Skeletal muscle satellite cell (primary cell): ENCODE measurements at regions not wholly inside any gene's neighbourhood (a gene's known extent, or its start where the extent isn't known, plus 50 kb on each side); places are given as distances from the start of the nearest gene placed in this dataset.
"Not testable (repeated sequence)": the region's sequence is repeated elsewhere in the genome, so short reads cannot be mapped to it uniquely, and the experiment has no call there.

Experiments
- H3K27me3 ChIP-seq: 2 replicates; pipeline ENCODE4 v1.7.0; 2013; ENCODE audit warnings: low read length; ENCODE audit not compliant: control insufficient read depth, insufficient read depth
- H3K36me3 ChIP-seq: 2 replicates; pipeline ENCODE4 v1.7.0; 2013; ENCODE audit warnings: mild to moderate bottlenecking, control low read depth, low read length; ENCODE audit not compliant: insufficient read depth
- H3K4me1 ChIP-seq: 2 replicates; pipeline ENCODE4 v1.7.0; 2013; ENCODE audit warnings: low read length; ENCODE audit not compliant: control insufficient read depth, insufficient read depth
- H3K4me2 ChIP-seq: 2 replicates; pipeline ENCODE4 v1.7.0; 2013; ENCODE audit warnings: mild to moderate bottlenecking, low read length
- H3K4me3 ChIP-seq: 2 replicates; pipeline ENCODE4 v1.7.0; 2013; ENCODE audit warnings: low read length
- H3K9ac ChIP-seq: 2 replicates; pipeline ENCODE4 v1.7.0; 2013; ENCODE audit warnings: mild to moderate bottlenecking, low read depth, low read length, moderate library complexity
- H3K9me3 ChIP-seq: replicated peaks from 2 replicates; pipeline ENCODE4 v1.7.0; 2013; ENCODE audit warnings: mild to moderate bottlenecking, control low read depth, low read length

GRCh38 chrX:136934652-136935051, 54.1 kb upstream of the RBMX start:
- H3K4me2 ChIP-seq, H3K4me1 ChIP-seq, H3K27me3 ChIP-seq, H3K9ac ChIP-seq, H3K36me3 ChIP-seq, H3K4me3 ChIP-seq, H3K9me3 ChIP-seq: not testable (repeated sequence)

- Histone ChIP-seq H3K9me3 (no peaks in the 10 kb centered on the region), H3K4me2 (no peak overlapping the region), H3K9ac (no peak overlapping the region), H3K36me3 (no peaks in the 10 kb centered on the region), H3K4me1 (no peaks in the 10 kb centered on the region), H3K4me3 (no peak overlapping the region), H3K27me3 (no peaks in the 10 kb centered on the region)
These were observed 53.2 kb upstream of the RBMX start for GRCh38 chrX:136933611-136934145.

DNA sequence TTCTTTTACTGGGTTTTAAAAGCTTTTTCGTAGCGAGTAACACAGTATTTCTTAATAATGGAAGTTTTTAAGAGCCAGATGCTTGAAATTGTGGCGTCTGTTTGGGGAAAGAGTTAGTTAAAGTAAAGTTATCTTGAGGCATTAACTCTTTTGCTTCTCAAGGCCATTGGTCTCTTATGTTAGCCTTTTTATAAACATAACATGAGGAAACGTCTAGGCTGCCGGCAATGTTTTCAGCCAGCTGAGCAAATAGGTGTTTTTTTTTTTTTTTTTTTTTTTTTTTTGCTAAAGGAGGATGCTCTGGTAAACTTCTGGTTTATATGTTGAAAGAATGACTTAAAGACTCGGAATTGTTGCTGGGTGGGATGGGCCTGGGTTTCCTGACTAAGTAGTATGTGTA, 51.1 kb upstream of the RBMX start:
- H3K4me3 ChIP-seq, result no peak overlapping the region
- H3K4me1 ChIP-seq, result no peaks in the 10 kb centered on the region
- H3K4me2 ChIP-seq, result no peak overlapping the region
- H3K9ac ChIP-seq, result no peak overlapping the region
- no peaks in the 10 kb centered on the region for H3K27me3 ChIP-seq
- H3K9me3 ChIP-seq, result no peaks in the 10 kb centered on the region
- H3K36me3 ChIP-seq, result no peaks in the 10 kb centered on the region
